ENCODE measurements at regions not wholly inside any gene's neighbourhood (a gene's known extent, or its start where the extent isn't known, plus 50 kb on each side); places are given as distances from the start of the nearest gene placed in this dataset.
"Not testable (repeated sequence)": the region's sequence is repeated elsewhere in the genome, so short reads cannot be mapped to it uniquely, and the experiment has no call there.

DNA sequence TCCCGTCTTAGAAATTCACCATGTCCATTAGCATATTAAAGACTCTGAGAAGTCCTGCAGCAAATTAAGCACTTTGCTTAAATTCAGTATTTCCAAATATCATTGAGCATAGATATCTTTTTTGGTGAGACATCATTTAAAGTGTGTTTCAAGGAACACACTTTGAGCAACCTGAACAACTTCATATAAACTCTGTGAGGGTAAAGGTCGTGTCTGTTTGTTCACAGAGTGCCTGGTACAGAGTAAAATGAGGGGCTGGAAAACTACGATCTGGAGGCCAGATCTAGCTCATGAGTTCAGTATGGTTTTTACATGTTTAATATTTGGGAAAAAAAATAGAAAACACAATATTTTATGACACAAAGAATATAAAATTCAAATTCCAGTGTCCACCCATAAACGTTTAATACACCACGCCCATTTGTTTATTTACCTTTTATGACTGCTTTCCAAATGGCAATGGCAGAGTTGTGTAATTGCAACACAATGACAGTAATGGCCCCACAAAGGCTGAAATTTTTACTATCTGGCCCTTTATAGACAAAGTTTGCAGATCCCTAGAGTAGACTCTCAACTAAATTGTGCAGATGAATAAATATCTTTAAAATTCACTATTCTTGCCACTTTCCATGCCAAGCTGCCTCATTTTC, 67.4 kb downstream of the SNTN start:
- no peak for DNase-seq
- intact Hi-C loops (cut with micrococcal nuclease): no loop called here
- no peak for ATAC-seq

DNA sequence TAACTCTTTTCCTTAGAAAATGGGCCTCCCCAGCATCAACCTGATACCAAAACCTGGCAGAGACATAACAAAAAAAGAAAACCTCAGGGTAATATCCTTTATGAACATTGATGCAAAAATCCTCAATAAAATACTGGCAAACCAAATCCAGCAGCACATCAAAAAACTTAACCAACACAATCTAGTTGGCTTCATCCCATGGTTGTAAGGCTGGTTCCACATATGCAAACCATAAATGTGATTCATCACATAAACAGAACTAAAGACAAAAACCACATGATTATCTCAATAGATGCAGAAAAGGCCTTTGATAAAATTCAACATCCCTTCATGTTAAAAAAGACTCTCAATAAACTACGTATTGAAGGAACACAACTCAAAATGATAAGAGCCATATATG, 68.5 kb downstream of the SNTN start:
- intact Hi-C loops (cut with micrococcal nuclease); DNase-seq; ATAC-seq: not testable (repeated sequence)

DNA sequence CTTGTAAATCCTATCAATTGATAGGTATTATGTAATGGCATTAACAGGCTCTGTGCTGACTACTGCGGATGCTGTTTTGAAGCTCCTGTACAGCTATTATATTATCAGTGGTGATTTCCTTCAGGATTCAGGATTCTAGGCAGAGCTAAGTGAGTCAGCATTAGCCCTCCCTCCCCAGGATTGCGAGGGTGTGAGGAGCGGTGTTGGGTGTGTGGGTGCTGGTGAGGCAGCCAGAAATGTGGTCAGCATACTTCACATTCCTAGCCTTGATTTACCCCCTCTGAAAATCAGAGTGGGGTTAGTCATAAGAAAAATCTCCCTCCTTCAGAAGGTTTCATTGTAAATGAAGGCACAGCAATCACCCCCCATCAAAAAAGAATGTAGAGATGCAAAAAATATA, 72.5 kb downstream of the SNTN start:
- no peak for DNase-seq
- intact Hi-C loops (cut with micrococcal nuclease): no loop called here
- no peak for ATAC-seq

DNA sequence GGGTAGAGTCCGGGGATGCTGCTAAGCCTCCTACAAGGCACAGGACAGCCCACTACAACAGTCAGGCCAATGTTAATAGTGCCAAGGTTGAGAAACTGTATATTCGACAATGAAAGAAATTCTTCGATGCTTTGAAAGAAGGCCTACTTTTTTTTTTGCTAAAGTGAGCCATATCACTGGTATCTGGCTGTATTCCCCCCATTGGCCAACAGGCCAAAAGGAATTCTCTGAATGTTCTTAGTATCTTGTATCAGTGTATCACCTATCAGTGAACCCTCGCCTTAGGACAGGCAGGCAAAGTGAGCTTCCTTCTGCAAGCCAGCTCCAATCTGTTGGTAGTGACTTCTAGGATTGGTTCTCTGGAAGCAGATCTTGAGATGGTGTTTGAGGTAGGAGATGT, 74.2 kb downstream of the SNTN start:
- no peak for DNase-seq
- no peak for ATAC-seq
- intact Hi-C loops (cut with micrococcal nuclease): no loop called here

DNA sequence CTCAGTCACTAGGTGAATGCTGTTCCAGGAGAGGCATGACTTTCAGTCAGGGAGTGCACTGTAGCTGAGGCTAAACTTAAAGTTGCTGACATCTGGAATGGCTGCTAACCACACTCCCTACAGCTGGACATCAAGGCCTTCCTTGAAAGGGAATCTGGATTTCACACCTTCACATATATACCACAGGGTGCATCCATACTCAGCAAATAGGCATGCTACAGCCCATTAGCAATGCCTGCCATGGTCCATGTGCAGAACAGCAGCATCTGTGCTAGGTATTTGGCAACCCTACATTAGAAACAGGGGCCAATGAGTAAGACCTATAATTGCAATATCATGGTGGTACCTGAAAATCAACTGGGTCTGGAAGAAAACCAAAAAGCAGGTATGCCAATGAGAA, 74.8 kb downstream of the SNTN start:
- ATAC-seq (no peak), DNase-seq (no peak)
- intact Hi-C loops (cut with micrococcal nuclease): no loop called here

DNA sequence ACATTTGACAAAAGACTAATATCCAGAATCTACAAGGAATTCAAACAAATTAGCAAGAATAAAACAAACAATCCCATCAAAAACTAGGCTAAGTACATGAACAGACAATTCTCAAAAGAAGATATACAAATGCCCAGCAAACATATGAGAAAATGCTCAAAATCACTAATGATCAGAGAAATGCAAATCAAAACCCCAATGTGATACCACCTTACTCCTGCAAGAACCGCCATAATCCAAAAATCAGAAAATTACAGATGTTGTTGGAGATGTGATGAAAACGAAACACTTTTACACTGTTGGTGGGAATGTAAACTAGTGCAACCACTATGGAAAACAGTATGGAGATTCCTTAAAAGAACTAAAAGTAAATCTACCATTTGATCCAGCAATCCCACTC, 79.4 kb downstream of the SNTN start:
- no peak for ATAC-seq
- intact Hi-C loops (cut with micrococcal nuclease): no loop called here
- no peak for DNase-seq

DNA sequence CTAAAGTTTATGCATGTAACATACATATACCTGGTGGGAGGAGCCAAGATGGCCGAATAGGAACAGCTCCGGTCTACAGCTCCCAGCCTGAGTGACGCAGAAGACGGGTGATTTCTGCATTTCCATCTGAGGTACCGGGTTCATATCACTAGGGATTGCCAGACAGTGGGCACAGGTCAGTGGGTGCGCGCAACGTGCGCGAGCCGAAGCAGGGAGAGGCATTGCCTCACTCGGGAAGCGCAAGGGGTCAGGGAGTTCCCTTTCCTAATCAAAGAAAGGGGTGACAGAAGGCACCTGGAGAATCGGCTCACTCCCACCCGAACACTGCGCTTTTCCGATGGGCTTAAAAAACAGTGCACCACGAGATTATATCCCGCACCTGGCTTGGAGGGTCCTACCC, 80.8 kb downstream of the SNTN start:
- intact Hi-C loops (cut with micrococcal nuclease); ATAC-seq; DNase-seq: not testable (repeated sequence)

DNA sequence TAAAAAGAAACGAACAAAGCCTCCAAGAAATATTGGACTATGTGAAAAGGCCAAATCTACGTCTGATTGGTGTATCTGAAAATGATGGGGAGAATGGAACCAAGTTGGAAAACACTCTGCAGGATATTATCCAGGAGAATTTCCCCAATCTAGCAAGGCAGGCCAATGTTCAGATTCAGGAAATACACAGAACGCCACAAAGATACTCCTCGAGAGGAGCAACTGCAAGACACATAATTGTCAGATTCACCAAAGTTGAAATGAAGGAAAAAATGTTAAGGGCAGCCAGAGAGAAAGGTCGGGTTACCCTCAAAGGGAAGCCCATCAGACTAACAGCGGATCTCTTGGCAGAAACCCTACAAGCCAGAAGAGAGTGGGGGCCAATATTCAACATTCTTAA, 82.2 kb downstream of the SNTN start:
- intact Hi-C loops (cut with micrococcal nuclease); ATAC-seq; DNase-seq: not testable (repeated sequence)

DNA sequence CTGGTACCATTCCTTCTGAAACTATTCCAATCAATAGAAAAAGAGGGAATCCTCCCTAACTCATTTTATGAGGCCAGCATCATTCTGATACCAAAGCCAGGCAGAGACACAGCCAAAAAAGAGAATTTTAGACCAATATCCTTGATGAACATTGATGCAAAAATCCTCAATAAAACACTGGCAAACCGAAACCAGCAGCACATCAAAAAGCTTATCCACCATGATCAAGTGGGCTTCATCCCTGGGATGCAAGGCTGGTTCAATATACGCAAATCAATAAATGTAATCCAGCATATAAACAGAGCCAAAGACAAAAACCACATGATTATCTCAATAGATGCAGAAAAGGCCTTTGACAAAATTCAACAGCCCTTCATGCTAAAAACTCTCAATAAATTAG, 82.3 kb upstream of the C3orf49 start:
- ATAC-seq; DNase-seq; intact Hi-C loops (cut with micrococcal nuclease): not testable (repeated sequence)

DNA sequence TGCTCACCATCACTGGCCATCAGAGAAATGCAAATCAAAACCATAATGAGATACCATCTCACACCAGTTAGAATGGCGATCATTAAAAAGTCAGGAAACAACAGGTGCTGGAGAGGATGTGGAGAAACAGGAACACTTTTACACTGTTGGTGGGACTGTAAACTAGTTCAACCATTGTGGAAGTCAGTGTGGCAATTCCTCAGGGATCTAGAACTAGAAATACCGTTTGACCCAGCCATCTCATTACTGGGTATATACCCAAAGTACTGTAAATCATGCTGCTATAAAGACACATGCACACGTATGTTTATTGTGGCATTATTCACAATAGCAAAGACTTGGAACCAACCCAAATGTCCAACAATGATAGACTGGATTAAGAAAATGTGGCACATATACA, 80.5 kb upstream of the C3orf49 start:
- intact Hi-C loops (cut with micrococcal nuclease); DNase-seq; ATAC-seq: not testable (repeated sequence)

DNA sequence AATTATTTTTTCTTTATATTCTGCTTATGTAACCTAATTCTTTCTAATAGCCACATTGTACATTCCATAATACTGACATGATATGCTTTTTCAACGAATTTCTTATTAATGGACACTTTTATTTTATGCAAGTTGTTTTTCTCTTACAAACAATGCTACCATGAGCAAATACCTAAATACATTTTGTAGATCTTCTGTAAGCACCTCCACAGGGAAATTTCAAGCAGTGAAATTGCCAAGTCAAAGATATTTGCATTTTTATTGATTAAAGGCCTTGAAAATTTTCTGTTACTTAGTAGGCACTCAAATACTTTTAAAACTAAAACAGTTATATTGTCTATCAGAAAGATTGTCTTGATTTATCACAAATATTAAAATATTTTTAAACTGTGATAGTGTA, 79.6 kb upstream of the C3orf49 start:
- intact Hi-C loops (cut with micrococcal nuclease): no loop called here
- ATAC-seq: no peak
- no peak for DNase-seq

DNA sequence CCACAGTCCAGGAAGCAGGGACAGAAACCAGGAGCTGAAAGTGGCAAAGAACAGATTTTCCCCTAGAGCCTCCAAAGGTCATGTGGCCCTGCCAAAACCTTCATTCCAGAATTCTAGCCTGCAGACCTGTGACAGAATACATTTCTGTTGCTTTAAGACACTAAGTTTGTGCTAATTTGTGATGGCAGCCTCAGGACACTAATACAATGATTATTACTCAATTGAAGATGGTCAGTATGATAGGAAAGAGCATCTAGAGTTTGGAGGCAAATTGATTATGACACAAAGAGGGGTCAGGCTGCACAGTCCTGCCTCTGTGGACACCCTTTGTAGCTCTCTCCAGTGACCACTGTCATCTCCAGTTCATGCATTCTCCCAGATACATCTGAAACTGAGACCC, 79.0 kb upstream of the C3orf49 start:
- ATAC-seq: no peak

DNA sequence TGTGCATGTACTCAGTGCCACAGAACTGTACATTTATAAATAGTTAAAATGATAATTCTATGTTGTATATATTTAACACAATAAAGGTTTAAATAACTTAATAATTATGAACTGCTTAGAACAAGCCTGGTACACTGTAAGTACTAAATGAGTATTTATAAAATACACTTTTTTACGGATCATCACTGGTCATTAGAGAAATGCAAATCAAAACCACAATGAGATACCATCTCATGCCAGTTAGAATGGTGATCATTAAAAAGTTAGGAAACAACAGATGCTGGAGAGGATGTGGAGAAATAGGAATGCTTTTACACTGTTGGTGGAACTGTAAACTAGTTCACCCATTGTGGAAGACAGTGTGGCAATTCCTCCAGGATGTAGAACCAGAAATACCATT, 74.4 kb upstream of the C3orf49 start:
- intact Hi-C loops (cut with micrococcal nuclease); DNase-seq; ATAC-seq: not testable (repeated sequence)

More for the DNA sequence above, 79.0 kb upstream of the C3orf49 start:
- no peak for DNase-seq
- intact Hi-C loops (cut with micrococcal nuclease): no loop called here

DNA sequence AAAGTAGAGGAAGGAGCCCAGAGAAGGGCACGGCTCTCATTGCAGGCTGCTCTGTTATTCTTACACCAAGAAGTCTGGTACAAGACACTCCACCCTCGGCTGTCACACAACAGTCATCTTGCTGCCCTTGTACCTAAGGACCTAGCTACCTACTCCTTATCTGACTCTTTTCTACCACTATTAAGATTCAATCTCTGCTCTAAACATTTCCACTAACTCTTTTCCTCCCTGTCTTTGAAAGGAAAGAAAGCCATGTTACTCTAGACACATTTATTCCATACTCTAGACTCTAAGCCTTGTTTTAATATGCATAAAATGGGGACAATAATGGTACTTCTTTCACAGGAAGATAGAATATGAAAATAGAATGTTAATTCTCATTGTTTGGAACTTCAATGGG, 73.3 kb upstream of the C3orf49 start:
- DNase-seq (no peak), ATAC-seq (no peak)
- intact Hi-C loops (cut with micrococcal nuclease): no loop called here

DNA sequence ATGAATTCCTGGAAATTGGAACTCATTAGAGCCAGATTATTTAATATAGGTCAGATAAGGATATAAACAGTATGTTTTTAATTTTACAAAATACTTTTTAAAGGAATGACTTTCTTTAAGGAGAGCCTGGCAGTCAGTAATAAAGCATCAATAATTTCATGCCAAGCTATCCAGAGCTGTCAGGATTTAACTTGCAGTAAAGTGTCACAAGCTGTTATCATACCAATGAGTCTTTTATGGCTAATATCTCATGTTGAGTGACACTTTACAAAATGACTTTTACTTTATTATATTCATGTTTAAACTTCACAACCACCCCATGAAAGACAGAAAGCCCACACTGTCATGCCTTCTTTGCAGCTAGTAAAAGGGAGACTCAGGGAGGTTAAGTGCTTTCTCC, 72.9 kb upstream of the C3orf49 start:
- intact Hi-C loops (cut with micrococcal nuclease): no loop called here
- DNase-seq (no peak), ATAC-seq (no peak)

DNA sequence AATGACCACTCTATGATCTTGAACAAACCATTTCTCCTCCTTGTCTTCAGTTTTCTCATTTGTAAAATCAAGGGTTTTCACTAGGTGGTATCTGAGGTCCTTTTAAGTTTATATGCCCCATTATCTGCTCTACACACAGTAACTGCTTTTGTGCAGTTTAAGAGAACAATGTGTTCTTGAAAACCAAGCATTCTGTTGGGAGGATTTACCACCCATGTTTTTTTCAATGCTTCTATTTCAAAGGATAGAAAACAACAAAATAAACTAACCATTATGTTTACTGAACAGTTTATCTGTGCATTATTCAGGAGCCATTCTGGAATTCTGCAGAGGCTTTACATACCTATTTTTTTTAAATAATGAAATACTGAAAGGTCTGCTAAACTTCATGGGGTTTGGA, 67.6 kb upstream of the C3orf49 start:
- no peak for ATAC-seq
- no peak for DNase-seq
- intact Hi-C loops (cut with micrococcal nuclease): no loop called here

DNA sequence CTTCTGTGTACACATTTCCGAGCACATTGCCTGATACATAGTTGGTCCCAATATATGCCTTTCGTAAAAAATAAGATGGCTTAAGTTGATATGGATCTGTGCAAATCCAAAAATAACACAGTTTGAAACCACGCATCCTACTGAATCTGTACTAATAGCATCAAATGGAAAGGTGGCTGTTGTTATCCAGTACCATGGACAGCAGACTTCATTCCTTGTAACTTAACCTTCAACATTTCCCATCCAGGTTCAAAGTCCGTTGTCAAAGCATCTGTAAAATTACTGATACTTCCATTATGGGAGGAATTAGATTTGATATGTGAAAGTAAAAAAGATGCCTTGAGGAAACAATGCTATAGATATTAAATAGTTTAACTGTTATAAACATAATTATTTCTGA, 65.5 kb upstream of the C3orf49 start:
- intact Hi-C loops (cut with micrococcal nuclease): no loop called here
- ATAC-seq: no peak
- no peak for DNase-seq

DNA sequence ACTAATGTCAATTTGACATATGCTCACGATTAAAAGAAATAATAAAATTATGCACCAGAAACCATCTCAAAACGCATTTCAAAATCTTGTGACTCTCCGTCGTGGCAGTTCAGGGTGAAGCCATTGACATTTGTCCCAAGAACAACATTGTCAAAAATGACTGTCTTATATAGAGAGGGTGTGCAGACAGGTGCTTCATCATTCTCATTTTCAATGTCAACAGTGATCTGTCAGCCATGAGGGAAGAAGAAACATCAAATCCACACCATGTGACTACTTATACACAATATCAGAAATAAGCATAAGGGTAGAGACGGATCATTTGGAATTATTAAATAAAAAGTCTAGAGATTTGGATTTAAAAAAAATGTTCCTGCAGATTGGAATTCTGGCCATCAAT, 65.1 kb upstream of the C3orf49 start:
- ATAC-seq (no peak), DNase-seq (no peak)
- intact Hi-C loops (cut with micrococcal nuclease): no loop called here

DNA sequence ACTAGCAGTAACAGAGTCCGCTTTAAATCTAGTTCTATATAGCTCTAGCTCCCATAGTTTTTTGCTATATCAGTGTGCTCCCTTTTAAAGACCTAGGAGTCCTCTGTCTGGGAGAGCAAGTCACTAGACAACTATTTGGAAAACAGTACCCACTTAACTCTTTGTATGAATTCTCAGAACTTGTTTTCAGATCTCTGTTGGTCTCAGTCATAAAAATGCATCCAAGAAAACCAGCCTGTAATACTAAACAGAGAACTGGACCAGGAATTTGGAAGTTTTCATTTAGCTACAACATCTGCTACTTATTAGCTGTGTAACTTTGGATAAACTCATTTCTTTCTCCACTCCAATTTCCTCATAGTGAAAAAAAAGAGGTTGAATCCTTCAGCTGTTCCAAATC, 56.9 kb upstream of the C3orf49 start:
- intact Hi-C loops (cut with micrococcal nuclease): no loop called here
- peak; percentile 45 for ATAC-seq
- DNase-seq: no peak

DNA sequence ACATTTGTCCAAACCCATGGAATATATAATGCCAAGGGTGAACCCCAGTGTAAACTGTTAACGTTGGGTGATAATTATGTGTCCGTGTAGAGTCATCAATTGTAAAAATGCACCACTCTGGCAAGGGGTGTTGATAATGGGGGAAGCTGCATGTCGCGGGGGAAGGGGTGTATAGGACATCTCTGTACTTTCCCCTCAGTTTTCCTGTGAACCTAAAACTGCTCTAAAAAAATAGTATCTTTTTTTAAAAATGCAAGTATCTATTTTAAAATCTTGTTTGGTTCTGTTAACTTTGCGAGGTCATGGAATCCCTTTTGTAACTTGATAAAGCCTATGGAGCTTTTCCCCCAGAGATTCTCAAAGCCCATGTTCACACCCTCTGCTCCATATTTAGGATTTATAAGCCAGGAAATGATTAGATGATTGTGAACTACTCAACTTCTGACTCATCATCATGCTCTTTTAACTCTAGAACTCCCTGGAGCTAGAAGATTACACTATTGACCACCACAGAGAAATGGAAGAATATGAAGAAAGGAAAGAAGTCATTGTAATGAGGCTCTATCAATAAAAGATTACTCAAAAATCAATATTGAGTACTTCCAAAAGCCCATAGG, 56.1 kb upstream of the C3orf49 start:
- ATAC-seq: no peak
- intact Hi-C loops (cut with micrococcal nuclease): no loop called here
- no peak for DNase-seq

DNA sequence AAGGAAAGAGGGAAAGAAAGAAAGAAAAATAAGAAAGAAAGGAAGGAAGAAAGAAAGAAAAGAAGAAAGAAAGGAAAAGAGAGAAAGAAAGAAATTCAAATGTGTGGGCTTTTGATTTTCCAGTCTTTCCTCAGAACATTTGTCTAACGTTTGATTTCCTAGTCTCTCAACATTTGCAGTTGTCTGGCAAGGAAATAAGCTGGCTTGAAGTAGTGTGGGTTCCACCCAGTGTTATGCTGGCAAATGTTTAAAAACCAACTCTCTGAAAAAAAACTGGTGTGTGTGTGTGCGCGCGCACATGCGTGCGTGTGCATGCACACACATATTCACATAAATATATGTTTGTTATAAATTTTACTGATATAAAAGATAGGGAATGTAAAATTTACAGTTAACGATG, 54.6 kb upstream of the C3orf49 start:
- intact Hi-C loops (cut with micrococcal nuclease): no loop called here
- ATAC-seq: no peak
- no peak for DNase-seq
